Right lobe of liver (tissue), 6 donors: ENCODE measurements at regions not wholly inside any gene's neighbourhood (a gene's known extent, or its start where the extent isn't known, plus 50 kb on each side); places are given as distances from the start of the nearest gene placed in this dataset.
"Not testable (repeated sequence)": the region's sequence is repeated elsewhere in the genome, so short reads cannot be mapped to it uniquely, and the experiment has no call there.

Experiments
- ATAC-seq, 4 donors: fragments of 200-7000 bp; cut with Tn5 transposase; one replicate each; pipeline ENCODE4 v1.9.1; 2020; ENCODE audit warnings: mild to moderate bottlenecking in 4 of 4, moderate library complexity in 4 of 4
- DNase-seq, 3 donors: peaks; one replicate each; pipeline ENCODE4 v3.0.0-alpha.2; 2020
- H3K27ac ChIP-seq, 3 donors: fragments of 200-600 bp; one replicate each; pipeline ENCODE4 v1.8.0; 2022
- H3K27me3 ChIP-seq, 2 donors: fragments of 200-600 bp; one replicate each; pipeline ENCODE4 v1.8.0; 2022
- H3K36me3 ChIP-seq, 4 donors: fragments of 200-600 bp; sonication (generic) in 1 of 4; one replicate each; pipeline versions ENCODE4 v1.5.1 to v1.8.0; 2017 to 2022; ENCODE audit warnings: control low read depth in 1 of 4
- H3K4me1 ChIP-seq, 4 donors: fragments of 200-600 bp; sonication (generic) in 1 of 4; one replicate each; pipeline versions ENCODE4 v1.5.1 to v1.8.0; 2017 to 2022; ENCODE audit warnings: control low read depth in 1 of 4
- H3K4me3 ChIP-seq, 3 donors: fragments of 200-600 bp; one replicate each; pipeline ENCODE4 v1.8.0; 2022
- H3K9me3 ChIP-seq, 4 donors: fragments of 200-600 bp; sonication (generic) in 1 of 4; one replicate each; pipeline versions ENCODE4 v1.5.1 to v1.8.0; 2017 to 2022; ENCODE audit warnings: control low read depth in 1 of 4
- CTCF ChIP-seq, 4 donors: fragments of 200-600 bp in 3 of 4; fragments of 450-650 bp in 1 of 4; IDR thresholded peaks; one replicate each; pipeline versions ENCODE4 v1.5.1 to v1.8.0; 2016 to 2022; ENCODE audit warnings: antibody characterized with exemption in 4 of 4, mild to moderate bottlenecking in 2 of 4
- POLR2A ChIP-seq: fragments of 450-650 bp; IDR thresholded peaks from one replicate; pipeline ENCODE4 v1.6.1; 2017; ENCODE audit warnings: antibody characterized with exemption, mild to moderate bottlenecking
- WGBS: methylation state at CpG from one replicate; pipeline ENCODE4 v1.1.6; 2018; ENCODE audit warnings: low coverage, low lambda C conversion rate; ENCODE audit not compliant: insufficient coverage; ENCODE audit errors: missing lambda C conversion rate; 5-methylcytosine and 5-hydroxymethylcytosine counted together
- intact Hi-C, 2 donors: fragments of 100-400 bp; cut with DNase I; formaldehyde crosslinking; loops; one replicate each; pipeline versions ENCODE4 v1.11.2 to v1.14.1; 2022
- donor health status: DM: no; HTN: yes; CAD: no.
- donor health status: DM: no; HTN: no; CAD: no.
- donor health status: DM: no; HTN: no; CAD: no.
- donor health status: DM: no; HTN: yes; CAD: no.
- donor health status: DM: no; HTN: yes; CAD: no.

GRCh38 chr1:196030455-196030854, 577.8 kb downstream of the KCNT2 start:
- no peak for DNase-seq
- Histone ChIP-seq H3K9me3 (no peaks in the 10 kb centered on the region), H3K36me3 (no peaks in the 10 kb centered on the region), H3K4me1 (no peaks in the 10 kb centered on the region), H3K27ac (no peak overlapping the region), H3K27me3 (no peaks in the 10 kb centered on the region), H3K4me3 (no peak overlapping the region)
- no peak for TF ChIP-seq CTCF (IDR thresholded peaks at IDR 0.05)
- TF ChIP-seq POLR2A = no peak
- 88% methylated on average over 1 of the region's 1 CpG for WGBS
- intact Hi-C loops = no loop called here
- no peak for ATAC-seq

- ATAC-seq = no peak
- TF ChIP-seq CTCF (IDR thresholded peaks at IDR 0.05) (no peak), POLR2A (no peak)
- Histone ChIP-seq H3K4me1 (no peaks in the 10 kb centered on the region), H3K4me3 (no peak overlapping the region), H3K27me3 (no peaks in the 10 kb centered on the region), H3K9me3 (no peaks in the 10 kb centered on the region), H3K36me3 (no peaks in the 10 kb centered on the region), H3K27ac (no peak overlapping the region)
- WGBS = 53% methylated on average over 1 of the region's 1 CpG
- intact Hi-C loops = no loop called here
- DNase-seq = no peak
Measured at GRCh38 chr1:196029410-196029809, 578.8 kb downstream of the KCNT2 start.

- no peaks in the 10 kb centered on the region for H3K4me1 ChIP-seq
- no peak for DNase-seq
- no peaks in the 10 kb centered on the region for H3K36me3 ChIP-seq
- ATAC-seq = no peak
- no peak overlapping the region for H3K4me3 ChIP-seq
- TF ChIP-seq CTCF (IDR thresholded peaks at IDR 0.05) (no peak), POLR2A (no peak)
- H3K9me3 ChIP-seq = no peaks in the 10 kb centered on the region
- intact Hi-C loops = no loop called here
- H3K27ac ChIP-seq = no peak overlapping the region
- 0% methylated on average over 1 of the region's 1 CpG for WGBS
- H3K27me3 ChIP-seq = no peaks in the 10 kb centered on the region
Measured at GRCh38 chr1:196027127-196027526, 581.1 kb downstream of the KCNT2 start.

GRCh38 chr1:196021174-196021573, 587.1 kb downstream of the KCNT2 start:
- DNase-seq, H3K4me1 ChIP-seq, H3K36me3 ChIP-seq, H3K9me3 ChIP-seq, intact Hi-C loops, H3K27ac ChIP-seq, ATAC-seq, H3K4me3 ChIP-seq, H3K27me3 ChIP-seq: not testable (repeated sequence)
- WGBS = 96% methylated on average over 7 of the region's 7 CpGs

GRCh38 chr1:196009362-196009761, 598.9 kb downstream of the KCNT2 start:
- no peaks in the 10 kb centered on the region for H3K36me3 ChIP-seq
- no peaks in the 10 kb centered on the region for H3K9me3 ChIP-seq
- peaks cover 0 to 4% (median 2%) of the 10 kb centered on the region in 4 donors for H3K4me1 ChIP-seq
- ATAC-seq = no peak
- H3K27ac ChIP-seq = no peak overlapping the region
- no peak for TF ChIP-seq CTCF (IDR thresholded peaks at IDR 0.05)
- intact Hi-C loops = no loop called here
- no peak overlapping the region for H3K4me3 ChIP-seq
- no peak for DNase-seq
- H3K27me3 ChIP-seq = no peaks in the 10 kb centered on the region
